G401 (cell line): ENCODE measurements at regions not wholly inside any gene's neighbourhood (a gene's known extent, or its start where the extent isn't known, plus 50 kb on each side); places are given as distances from the start of the nearest gene placed in this dataset.
"Not testable (repeated sequence)": the region's sequence is repeated elsewhere in the genome, so short reads cannot be mapped to it uniquely, and the experiment has no call there.

Source experiments
- DNase-seq: peaks from one replicate; pipeline ENCODE4 v3.0.0-alpha.2; 2015; ENCODE audit warnings: low spot score
- in situ Hi-C: cut with HindIII; loops from 2 replicates; pipeline ENCODE4 v1.10.0; 2016; ENCODE audit warnings: low sequenced_read_pairs, mixed read lengths

DNA sequence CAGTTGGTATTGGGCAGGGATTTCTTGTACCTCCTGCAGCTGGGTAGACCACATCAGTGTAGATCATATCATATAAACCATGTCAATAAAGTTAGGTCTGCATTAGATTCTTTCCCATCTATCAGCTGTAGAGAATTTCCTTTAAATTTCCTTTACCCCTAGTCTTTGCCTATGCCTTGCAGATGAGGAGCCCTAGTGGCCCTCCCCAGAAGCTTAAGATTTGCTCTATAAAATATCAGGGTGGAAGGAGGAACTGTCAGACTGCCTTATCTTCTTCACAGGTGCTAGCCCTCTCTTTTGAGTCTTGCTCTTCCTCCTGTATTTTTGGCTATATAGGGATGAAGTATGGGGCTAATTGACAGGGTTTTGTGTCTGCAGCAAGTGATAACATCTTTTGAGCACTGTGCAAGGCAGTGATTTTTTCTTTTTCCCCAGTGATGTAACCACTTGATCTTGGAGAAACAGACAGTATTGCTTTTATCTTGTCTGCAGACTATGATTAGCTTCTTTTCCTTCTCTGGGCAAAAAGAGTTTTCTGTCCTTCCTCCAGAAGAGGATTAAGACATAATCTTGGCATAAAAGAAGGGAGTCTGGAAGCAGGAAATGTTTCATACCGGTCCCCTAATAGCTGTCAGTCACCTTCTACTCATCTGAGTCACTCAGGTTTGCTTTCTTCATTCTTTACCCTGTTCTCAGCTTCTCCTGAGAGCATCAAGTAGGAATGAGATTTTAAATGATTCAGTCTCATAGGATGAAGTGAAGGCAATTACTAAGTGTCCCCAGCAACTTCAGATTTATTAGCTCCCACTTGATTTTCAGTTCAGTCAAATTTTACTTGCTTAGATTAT, 286.4 kb downstream of the CDH19 start:
- DNase-seq: no peak
- in situ Hi-C loops: no loop called here

GRCh38 chr18:66316701-66317100, 287.2 kb downstream of the CDH19 start:
- no peak for DNase-seq
- in situ Hi-C loops: no loop called here

DNA sequence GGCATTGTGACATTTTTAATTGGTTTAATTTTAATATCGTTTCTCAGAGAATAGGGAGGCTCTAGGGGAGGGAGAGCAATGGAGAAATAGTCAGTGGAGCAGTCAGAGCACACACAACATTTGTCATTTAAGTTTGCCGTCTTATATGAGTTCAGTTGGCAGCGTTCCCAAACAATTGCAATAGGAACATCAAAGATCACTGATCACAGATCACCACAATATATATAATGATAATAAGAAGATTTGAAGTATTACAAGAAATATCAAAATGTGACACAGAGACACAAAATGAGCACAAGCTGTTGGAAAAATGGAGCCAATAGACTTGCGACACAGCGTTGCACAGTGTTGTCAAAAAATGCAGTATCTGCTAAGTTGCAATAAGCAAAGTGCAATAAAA, 303.7 kb downstream of the CDH19 start:
- no peak for DNase-seq

GRCh38 chr18:66280470-66280869, 323.4 kb downstream of the CDH19 start:
- in situ Hi-C loops: no loop called here
- DNase-seq: peak; percentile 4

More for the DNA sequence above, 303.7 kb downstream of the CDH19 start:
- in situ Hi-C loops: no loop called here

DNA sequence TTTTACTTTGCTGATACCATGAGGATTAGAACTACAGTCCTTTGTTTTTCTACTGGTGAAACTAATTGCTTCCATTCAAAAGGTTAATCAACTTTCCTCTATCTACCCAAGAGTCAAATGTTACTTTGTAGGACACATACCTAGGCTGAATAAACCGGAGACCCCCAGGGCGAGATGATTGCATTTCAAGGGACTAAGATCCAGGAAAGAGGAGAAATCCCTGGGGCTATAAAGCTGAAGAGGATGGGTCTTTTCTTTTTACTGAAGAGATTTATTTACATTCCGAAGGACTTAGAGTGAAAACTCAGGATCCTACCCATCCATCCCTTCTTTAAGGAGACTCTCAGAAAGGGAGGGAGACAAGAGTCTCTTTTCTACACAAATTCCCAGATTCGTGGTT, 331.9 kb downstream of the CDH19 start:
- no peak for DNase-seq
- in situ Hi-C loops: no loop called here

DNA sequence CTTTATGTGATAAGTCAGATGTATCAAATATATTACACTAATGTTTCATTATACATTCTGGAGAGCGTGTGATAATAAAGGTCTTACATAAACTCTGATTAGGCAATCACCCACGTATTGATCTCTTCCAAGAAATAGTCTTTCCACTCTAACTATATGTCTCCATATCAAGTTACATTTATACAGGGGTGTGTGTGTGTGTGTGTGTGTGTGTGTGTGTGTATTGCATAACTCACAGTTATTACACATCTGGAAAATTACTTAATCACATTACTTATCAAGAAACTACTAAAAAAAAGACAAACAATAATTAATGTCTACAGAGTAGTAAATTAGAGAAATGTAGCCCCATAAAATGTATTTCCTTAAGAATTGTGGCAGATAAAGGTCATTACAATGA, 339.8 kb downstream of the CDH19 start:
- DNase-seq: no peak
- in situ Hi-C loops: no loop called here

GRCh38 chr18:66254121-66254520, 349.8 kb downstream of the CDH19 start:
- in situ Hi-C loops: no loop called here
- no peak for DNase-seq

DNA sequence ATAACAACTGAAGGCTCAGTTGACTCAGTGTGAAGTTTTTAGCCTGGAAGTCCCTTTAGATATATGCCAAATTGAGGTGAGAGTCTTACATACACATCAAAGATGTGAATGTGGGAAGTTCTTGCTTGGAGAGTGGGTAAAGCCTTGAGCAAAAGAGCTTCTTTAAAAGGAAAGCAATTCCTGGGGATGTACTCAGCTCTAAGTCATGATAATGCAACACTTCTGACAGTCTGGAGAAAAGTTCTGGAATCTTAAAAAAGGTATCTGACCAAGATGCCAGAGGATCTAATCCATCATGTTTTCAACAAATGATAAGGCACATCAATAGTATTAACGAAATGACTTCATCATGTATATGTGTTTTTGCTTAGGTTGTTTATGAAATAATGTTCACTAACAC, 351.2 kb downstream of the CDH19 start:
- DNase-seq: no peak
- in situ Hi-C loops: no loop called here

- in situ Hi-C loops: no loop called here
- no peak for DNase-seq
These were observed 368.7 kb downstream of the CDH19 start for GRCh38 chr18:66235206-66235605.

DNA sequence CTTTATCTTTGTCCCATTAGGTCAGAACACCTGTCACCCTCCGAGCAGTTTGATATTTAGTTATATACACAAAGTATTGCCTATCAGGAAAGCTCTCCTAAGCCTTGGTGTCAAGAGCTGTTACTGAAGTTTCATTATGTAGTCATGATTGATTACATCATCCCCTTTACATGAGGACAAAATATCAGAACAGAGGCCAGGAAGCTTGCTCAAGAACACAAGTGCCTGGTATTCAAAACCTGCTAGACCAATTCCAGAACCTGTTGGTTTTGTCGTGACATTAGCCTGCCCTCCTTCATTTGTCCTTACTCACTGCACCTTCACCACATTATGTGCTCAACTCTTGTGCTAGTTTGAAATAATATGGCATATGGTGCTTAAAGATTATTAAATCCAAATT, 377.1 kb downstream of the CDH19 start:
- in situ Hi-C loops: no loop called here
- no peak for DNase-seq

- in situ Hi-C loops: not testable (repeated sequence)
These were observed 380.6 kb downstream of the CDH19 start for GRCh38 chr18:66223317-66223716.

DNA sequence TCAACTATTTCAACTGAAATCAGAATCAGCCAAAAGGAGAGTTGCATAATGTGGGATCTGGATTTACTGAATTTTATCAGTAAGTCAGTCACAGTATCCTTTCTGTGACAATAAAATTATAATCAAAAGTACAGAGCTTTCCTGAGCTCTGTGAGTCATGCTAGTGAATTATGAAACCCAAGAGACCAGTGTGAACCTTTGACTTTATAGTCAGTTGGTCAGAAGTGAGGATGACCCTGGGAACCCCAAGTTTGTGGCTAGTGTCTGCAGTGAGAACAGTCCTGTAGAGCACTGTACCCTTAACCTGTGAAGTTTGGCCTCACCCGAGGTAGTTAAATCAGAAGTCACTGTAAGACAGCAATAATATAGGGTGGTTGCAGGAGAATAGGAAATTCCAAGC, 381.7 kb downstream of the CDH19 start:
- in situ Hi-C loops: no loop called here
- no peak for DNase-seq

More at GRCh38 chr18:66223317-66223716, 380.6 kb downstream of the CDH19 start:
- not testable (repeated sequence) for DNase-seq

DNA sequence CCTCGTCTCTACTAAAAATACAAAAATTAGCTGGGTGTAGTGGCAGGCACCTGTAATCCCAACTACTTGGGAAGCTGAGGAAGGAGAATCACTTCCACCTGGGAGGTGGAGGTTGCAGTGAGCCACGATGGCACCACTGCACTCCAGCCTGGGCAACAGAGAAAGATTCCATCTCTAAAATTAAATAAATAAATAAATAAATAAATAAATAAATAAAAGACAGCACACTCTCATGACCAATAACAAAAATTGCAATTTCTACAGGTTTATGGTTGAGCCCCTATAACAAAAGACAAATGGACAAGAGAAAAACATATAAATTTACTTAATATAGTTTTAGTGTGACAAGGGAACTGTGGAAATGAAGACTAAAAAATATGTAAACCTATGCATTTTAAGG, 384.1 kb downstream of the CDH19 start:
- in situ Hi-C loops: no loop called here

GRCh38 chr18:66211749-66212148, 392.1 kb downstream of the CDH19 start:
- in situ Hi-C loops: no loop called here
- DNase-seq: no peak

More for the DNA sequence above, 384.1 kb downstream of the CDH19 start:
- no peak for DNase-seq

DNA sequence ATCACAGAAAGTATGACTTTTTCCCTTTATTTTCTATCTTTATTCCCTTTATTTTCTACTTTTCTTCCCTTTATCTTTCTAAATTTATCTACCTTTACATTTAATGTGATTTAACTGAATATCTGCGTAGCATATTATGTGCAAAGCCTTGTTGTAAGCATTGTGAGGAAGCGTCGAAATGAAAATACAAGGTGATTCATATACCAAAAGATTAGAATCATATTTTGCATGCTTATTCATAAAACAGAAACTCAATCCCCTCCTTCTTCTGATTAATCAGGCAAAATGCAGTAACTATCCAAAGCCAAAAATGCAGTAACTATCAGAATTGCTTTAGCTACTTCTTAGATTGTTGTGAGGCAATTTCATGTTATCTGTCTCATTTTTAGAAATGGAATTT, 393.0 kb downstream of the CDH19 start:
- in situ Hi-C loops: no loop called here
- no peak for DNase-seq

- in situ Hi-C loops: no loop called here
- DNase-seq: no peak
These were observed 394.2 kb downstream of the CDH19 start for GRCh38 chr18:66209656-66210055.

DNA sequence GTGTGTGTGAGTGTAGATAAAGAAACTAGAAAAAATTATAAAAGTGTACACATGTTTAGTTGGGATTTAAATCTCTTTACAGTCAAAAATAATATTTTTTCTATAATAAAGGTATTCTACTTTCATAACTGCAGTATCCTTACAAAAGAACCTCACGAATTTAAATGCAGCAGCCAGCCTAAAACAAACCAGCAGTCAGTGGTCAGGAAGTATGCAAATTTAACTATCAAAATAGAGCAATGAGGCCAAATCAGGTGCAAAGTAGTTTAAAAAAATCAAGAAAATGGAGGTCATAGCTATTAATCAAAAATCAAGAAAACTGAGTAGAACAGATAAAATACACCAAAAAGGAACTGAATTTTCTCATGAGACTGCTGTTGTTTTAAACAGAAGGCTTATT, 407.1 kb downstream of the CDH19 start:
- in situ Hi-C loops: no loop called here
- DNase-seq: no peak

- in situ Hi-C loops: no loop called here
- no peak for DNase-seq
These were observed 410.0 kb downstream of the CDH19 start for GRCh38 chr18:66193938-66194337.

DNA sequence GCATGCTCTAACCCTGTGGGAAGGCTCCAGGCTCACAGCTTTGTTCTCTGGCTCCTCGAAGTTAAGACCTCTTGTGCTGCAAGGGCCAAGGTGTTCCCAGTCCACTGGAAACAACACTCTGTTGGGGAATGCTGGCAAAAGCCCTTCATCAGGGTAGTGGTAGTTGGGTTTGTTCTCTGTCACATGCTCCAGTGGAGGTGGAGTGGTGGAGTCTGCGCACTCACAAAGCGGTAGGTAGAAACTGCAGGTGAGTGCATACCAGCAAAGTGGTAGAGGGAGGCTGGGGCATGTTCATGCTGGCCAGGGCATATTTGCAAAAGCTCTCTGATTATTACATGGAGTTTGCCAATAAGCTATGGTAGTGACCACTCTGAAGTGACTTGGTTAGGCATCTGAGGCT, 410.5 kb downstream of the CDH19 start:
- in situ Hi-C loops: no loop called here
- no peak for DNase-seq

DNA sequence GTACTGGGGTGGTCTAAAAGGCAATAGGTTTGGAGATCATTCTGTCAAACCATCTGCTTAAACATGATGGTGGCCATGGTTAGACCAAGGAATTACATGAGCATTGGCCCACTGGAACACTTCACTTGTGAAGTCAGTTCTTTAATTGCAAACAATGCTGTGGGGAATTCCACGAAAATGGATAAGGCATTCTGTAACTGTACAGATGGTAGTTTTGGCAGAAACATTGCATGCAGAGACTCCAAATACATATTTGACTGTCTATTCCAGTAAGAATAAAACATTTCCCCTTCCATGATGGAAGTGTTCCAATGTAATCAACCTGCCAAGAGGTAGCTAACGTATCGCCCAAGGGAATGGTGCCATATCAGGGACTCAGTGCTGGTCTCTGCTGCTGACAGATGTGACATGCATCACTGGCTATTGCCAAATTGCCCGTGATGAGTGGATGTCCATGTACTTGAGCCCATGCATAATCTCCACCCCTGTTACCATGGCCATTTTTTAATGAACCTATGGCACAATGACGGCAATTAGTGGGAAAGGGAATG, 417.9 kb downstream of the CDH7 start:
- in situ Hi-C loops: no loop called here
- peak; percentile 88 for DNase-seq
